ENCODE measurements at regions not wholly inside any gene's neighbourhood (a gene's known extent, or its start where the extent isn't known, plus 50 kb on each side); places are given as distances from the start of the nearest gene placed in this dataset.
"Not testable (repeated sequence)": the region's sequence is repeated elsewhere in the genome, so short reads cannot be mapped to it uniquely, and the experiment has no call there.

DNA sequence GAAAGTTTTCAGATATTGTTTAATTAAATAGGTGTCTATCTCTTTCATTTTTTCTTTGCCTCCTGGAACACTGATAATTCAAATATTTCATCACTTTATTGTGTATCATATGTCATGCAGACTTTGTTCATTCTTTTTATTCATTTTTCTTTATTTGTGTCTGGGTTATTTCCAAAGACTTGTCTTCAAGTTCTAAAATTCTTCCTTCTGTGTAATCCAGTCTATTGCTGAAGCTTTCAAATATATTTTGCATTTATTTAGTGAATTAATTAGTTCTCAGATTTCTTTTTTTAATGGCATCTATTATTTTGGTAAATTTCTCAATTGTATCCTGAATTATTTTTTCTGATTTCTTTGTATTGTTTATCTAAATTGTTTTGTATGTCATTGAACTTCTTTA is 70.1 kb downstream of the ZNF330 start:
- DNase-seq (ENCODE audit: low read depth in 1 of 2, low spot score in 1 of 2) = no peak

DNA sequence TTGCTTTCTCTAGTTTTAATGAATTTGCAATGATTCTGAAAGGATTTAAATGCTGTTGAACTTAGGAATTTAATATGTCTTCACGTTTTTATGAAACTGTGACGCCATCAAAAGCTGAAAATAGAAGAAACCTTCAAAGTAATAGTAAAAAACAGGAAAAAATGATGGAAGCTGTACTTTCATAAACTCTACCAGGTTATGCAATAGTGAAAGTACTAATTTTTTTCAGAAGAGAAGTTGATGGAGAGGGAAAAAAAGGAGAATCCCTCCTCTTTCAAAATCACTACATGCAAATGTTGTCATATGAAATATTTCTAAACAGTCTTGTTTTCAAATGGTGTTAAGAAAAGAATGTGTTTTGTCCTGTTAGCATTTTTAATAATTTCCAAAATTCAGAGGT is 73.6 kb downstream of the ZNF330 start:
- DNase-seq (ENCODE audit: low read depth in 1 of 2, low spot score in 1 of 2) = no peak

DNA sequence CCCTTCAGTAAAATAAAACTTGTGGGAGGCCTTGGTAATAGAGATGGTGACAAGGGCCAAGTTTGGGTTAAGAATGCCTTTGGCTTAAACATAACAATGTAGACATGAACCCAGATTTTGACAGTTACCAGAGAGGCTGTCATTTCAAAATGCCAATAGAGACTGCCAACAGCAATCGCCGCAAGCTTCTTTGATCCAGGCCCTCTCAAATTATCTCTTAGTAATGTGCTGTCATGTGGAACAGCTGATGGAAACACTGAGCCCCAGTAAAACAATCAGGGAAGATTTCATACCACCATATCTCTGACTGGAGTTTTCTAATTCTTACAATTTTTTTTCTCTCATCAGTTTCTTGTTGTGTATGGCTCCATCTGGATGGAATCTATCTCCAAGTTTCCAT is 80.5 kb downstream of the ZNF330 start:
- DNase-seq (ENCODE audit: low read depth in 1 of 2, low spot score in 1 of 2) = no peak

DNA sequence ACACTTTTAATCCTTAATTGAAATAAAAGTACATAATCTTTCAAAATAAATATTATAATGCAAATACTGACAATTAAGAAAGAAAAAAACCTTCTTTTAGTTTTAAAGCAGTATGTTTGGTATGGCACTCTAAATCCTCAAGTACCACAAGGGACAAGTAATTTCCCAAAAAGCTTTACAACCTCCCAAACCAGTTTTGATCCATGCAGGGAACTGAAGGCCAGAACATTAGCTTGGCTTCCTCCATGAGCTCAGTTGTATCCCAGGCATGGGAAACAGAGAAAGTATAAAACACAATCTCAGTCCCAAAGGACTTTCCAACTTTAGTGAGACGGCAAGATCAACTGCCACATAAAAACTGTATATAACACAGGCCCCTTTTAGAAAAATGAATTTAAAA is 82.2 kb downstream of the ZNF330 start:
- no peak for DNase-seq (ENCODE audit: low read depth in 1 of 2, low spot score in 1 of 2)

DNA sequence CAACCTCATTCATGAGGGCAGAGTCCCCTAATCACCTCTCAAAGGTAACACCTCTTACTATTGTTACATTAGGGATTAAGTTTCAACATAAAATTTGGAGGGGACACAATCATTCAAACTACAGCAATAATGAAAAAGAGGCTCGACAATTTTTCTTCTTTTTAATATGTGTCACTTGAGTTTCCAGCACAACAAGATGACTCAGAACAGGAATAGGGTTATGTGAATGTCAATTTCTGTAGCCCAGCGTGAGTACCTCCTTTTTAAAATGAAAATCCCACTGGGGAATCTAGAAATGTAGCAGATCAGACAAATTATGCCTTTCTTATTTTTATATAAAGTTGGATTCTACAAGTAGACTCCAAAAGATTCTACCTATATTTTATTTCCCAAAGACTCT is 83.7 kb downstream of the ZNF330 start:
- no peak for DNase-seq (ENCODE audit: low read depth in 1 of 2, low spot score in 1 of 2)

DNA sequence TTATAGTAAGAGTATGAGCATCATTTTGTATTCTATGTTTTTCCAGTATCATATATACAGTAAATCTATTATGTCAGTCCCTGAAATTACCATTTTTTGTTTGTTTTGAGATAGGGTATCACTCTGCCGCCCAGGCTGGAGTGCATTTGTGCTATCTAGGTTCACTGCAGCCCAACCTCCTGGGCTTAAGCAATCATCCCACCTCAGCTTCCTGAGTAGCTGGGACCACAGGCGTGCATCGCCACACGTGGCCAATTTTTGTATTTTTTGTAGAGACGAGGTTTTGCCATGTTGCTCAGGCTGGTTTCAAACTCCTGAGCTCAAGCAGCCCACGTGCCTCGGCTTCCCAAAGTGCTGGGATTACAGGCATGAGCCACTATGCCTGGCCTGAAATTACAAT is 85.6 kb downstream of the ZNF330 start:
- DNase-seq (ENCODE audit: low read depth in 1 of 2, low spot score in 1 of 2) = no peak

DNA sequence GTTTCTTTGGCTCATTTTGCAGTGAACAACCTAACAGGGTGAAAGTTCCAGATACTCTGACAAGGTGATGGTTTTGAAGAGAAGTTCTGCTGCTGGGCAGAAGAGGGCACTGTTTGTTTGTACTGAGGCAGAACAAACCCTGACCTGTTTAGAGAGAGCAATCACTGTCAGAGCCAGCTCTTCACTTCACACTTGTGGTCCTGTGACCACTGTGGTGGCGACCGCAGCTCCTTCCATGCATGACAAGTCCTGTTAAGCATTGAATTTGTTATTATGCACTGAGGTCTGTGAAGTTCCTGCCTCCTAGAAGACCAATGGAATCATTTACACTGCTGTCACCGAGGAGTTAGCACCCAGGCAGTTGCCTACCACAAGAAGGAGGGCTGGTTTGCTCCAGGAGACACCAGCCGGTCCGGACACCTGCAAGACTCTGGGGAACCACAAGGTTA is 86.6 kb downstream of the ZNF330 start:
- peak; percentile 1 to 15 for DNase-seq (ENCODE audit: low read depth in 1 of 2, low spot score in 1 of 2)

DNA sequence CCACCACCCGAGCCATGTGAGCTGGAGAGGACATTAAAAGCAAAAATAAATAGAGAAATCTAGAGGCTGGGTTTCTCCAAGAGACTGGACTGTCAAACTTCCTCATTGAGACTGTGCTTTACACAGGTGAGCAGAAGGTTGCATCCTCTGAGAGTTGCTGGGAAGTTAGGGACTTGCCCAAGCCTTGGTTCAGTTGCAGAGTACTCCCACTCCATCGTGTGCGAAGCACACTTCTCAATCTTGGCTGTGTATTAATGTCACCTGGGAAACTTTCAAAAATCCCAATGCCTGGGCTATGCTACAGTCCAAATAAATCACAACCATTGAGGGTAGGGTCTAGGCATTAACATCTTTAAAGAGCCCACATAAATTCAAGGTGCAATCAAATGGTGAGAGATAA is 89.2 kb downstream of the ZNF330 start:
- no peak for DNase-seq (ENCODE audit: low read depth in 1 of 2, low spot score in 1 of 2)

DNA sequence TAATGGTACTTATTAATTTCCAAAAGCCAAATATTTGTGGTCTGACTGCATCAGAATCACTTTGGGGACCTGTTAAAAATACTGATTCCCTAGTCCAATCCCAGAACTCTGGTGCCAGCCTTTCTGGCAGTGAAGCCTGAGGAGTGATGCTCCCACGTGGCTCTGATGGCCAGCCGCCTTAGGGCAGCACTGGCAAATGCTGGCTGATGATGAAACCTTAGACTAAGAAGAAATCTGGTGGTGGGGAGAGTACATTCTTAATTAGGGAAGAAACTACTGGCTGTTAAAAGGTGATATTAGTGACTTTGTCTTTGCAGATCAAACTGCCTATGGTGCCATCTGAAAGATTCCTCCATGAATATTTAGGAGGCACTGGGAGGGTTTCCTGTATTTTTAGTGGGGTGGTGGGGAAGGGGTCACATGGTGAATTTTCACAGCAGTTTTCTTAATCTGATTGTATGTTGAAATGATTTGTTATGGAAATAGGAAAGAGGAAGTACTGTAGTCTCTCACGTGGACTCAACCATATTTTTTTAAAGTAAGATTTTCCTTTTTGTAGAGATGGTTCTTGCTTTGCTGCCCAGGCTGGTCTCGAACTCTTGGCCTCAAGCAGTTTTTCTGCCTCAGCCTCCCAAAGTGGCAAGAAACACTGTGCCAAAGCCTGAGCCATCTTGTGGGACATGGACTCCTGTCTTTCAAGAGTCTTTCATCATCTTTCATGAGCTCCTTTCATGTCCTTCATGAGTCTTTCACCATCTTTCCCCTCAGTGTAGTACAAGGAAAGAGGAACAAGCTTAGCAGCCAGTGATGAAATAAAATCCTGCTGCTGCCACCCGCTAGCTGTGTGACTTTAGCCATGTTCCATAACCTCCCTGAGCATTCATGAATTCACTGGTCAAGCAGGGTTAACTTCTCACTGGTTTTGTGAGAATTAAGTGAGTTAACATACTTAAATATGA is 90.8 kb downstream of the ZNF330 start:
- no peak for DNase-seq (ENCODE audit: low read depth in 1 of 2, low spot score in 1 of 2)

DNA sequence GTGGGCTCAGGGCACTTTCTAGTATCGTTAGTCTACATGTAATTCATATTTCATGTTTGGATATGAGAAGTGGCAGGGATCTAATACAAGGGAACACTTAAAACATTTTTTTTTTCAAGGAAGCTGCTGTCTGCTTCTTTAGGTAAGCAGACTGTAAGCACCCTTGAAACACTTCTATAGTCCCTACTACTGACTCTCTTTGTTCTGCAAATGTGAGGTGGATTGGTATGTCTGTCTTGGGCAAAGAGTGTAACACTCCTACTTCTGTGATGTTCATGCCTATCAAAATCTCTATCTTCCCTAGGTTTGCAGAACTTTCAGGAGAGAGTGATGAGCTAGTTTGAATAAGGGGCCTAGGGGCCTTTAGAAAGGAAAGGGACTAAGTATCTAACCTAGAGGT is 93.9 kb downstream of the ZNF330 start:
- no peak for DNase-seq (ENCODE audit: low read depth in 1 of 2, low spot score in 1 of 2)

DNA sequence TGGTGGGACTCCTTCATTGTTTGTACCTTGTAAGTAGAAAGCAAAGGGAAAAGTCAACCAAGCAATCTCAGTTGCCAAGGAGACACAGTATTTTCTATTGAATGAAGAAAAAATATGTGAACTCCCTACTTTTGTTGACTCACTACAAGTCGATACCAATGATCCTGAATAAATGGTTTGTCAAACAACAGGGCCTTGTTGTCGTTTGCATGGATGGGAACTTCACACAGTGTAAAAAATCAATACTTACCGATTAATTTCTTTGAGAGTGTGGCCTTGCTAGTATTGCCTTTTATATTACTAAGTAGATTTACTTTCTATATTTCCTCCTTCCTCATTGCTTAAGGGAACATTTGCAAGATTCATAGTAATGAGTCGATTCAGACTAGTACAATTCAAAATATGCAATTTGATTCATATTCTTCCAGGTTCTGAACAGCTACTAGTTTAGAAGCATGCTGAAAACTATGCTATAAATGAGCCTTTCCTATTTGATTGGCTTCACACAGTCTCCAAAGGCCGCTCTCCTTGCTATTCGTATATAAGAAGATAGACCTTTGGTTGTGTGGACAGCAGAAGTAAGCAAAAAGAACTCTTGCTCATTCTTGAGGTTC is 108.0 kb downstream of the ZNF330 start:
- DNase-seq (ENCODE audit: low read depth in 1 of 2, low spot score in 1 of 2) = no peak

DNA sequence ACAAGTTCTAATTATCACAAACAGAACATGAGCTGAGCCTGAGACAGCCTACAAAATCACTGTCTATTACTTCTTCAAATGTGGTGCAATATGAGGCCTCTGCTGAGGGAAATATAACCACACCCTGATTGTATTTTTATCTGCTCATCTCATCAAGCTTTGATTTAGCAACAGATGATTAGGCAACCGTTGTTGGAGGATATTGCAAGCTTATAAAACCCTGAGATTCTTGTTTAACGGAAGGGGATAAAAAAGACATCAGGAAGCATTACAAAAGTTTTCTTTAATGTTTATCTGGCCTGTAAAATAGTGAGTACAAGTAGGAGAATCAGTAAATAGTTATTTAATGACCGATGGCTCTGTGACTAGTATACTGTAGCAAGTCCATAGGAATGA is 108.5 kb downstream of the ZNF330 start:
- no peak for DNase-seq (ENCODE audit: low read depth in 1 of 2, low spot score in 1 of 2)

DNA sequence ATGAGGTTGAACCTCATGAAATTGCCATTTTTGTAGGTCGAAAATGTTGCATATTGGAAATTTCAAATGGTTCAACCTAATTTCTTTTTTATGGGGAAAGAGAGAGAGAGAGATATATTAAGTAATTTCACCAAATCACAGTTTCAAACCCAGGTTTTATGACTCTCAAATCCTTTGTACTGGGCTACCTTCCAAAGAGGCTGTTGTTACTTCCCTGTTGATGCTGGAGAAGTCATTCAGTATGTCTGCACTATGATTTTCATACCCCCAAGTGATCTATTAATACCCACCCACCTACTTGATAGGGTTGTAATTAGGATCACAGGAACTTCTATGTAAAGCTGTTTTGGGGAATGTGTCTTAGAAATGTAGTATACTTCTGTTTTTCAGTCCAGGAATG is 109.9 kb downstream of the ZNF330 start:
- DNase-seq (ENCODE audit: low read depth in 1 of 2, low spot score in 1 of 2) = no peak

DNA sequence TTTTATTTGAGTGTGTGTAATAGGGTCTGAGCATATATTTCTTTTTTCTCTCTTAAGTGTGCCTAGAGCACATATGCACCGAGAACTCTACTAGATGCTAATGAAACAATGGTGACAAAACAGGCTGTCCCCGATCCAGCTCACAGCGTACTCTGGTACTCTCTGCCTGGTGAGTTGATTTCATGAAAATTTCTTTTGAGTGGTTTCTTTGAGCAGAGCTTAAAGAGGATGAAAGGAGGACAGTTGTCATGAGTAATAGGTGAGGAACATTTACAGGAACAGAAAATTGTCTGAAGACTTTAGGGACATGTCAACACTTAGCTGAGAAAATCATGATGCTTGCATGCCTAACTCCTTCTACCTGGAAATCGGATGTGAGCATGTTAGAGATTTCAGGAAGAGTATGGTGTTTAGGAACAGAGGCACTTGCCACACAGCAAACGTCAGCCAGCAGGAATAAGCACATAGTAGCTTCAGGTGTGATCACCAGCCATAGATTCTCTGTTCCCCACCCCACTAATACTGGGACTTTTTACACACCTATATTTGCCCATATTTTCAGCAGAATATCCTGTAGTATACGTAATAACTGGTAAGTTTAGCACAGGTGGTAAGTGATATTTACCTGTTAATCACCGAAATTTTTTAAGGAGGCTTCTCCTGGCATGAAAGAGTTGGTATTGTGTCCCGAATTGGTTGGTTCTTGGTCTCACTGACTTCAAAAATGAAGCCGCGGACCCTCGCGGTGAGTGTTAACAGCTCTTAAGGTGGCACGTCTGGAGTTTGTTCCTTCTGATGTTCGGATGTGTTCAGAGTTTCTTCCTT is 111.1 kb downstream of the ZNF330 start:
- no peak for DNase-seq (ENCODE audit: low read depth in 1 of 2, low spot score in 1 of 2)

DNA sequence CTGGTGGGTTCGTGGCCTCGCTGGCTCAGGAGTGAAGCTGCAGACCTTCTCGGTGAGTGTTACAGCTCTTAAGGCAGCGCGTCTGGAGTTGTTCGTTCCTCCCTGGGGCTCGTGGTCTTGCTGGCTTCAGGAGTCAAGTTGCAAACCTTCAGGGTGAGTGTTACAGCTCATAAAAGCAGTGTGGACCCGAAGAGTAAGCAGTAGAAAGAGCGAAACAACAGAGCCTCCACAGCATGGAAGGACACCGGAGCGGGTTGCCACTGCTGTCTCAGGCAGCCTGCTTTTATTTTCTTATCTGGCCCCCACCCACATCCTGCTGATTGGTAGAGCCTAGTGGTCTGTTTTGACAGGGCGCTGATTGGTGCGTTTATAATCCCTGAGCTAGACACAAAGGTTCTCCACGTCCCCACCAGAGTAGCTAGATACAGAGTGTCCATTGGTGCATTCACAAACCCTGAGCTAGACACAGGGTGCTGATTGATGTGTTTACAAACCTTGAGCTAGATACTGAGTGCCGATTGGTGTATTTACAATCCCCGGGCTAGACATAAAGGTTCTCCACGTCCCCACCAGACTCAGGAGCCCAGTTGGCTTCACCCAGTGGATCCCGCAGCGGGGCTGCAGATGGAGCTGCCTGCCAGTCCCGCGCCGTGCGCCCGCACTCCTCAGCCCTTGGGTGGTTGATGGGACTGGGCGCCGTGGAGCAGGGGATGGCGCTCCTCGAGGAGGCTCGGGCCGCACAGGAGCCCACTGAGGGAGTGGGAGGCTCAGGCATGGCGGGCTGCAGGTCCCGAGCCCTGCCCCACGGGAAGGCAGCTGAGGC is 111.9 kb downstream of the ZNF330 start:
- not testable (repeated sequence) for DNase-seq (ENCODE audit: low read depth in 1 of 2, low spot score in 1 of 2)

DNA sequence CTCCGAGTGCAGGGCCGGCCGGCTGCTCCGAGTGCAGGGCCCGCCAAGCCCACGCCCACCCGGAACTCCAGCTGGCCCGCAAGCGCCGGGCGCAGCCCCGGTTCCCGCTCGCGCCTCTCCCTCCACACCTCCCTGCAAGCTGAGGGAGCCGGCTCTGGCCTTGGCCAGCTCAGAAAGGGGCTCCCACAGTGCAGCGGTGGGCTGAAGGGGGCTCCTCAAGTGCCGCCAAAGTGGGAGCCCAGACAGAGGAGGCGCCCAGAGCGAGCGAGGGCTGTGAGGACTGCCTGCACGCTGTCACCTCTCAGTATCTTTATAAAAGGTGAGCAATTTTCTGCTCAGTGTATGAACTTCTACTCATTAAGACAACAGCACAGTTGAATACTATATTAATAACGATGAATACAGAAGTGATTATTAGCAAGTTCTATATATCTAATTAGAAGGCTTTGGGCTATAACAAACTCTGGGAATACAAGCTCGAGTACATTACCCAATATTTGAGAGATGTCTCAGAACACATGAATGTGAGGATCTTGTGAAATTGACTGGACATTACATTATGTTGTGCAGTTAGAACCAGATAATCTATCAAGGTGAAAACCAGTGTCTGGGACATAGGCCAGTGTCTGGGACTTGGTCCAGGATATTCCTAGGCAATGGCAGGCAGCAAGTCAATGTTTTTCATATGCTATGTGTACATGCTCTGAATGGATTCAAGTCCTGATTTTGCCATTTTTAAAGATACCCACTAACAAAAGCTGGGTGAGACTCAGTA is 112.9 kb downstream of the ZNF330 start:
- DNase-seq (ENCODE audit: low read depth in 1 of 2, low spot score in 1 of 2) = not testable (repeated sequence)

DNA sequence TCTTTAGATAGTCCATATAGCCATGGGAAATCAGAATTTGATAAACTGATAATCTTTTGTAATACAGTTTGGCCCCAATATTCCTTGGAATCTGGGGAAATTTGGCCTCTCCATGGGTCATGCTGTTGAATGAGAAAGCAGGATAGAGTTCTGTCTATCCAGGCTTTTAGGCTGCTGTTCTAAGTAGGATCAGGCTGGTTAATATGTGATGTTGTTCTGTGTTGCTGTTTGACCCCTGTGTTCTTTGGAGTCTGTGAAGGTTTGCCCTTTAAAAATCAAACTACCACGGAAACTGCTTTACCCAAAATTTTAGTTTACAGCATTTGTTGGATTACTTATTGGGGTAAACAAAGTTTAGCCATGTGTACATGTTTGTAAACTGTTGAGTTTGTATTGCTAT is 114.5 kb downstream of the ZNF330 start:
- DNase-seq (ENCODE audit: low read depth in 1 of 2, low spot score in 1 of 2) = no peak

DNA sequence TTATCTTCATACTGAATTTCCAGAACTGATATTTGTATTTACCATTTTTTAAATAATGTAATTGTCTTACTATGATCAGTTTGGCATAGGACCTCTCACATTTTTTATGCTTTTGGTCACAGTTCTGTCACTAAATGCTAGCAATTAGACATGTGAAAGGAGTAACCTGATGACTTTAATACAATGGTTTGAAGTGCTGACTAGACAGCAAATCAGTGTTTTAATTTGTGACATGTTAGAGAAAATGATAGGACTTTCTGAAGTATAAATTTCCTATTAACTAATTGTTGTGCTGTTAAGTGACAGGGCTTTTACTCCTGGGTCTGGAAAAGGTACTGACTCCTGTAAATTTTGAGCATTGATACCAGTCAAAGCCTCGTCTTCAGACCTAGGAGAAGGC is 117.5 kb downstream of the ZNF330 start:
- no peak for DNase-seq (ENCODE audit: low read depth in 1 of 2, low spot score in 1 of 2)

DNA sequence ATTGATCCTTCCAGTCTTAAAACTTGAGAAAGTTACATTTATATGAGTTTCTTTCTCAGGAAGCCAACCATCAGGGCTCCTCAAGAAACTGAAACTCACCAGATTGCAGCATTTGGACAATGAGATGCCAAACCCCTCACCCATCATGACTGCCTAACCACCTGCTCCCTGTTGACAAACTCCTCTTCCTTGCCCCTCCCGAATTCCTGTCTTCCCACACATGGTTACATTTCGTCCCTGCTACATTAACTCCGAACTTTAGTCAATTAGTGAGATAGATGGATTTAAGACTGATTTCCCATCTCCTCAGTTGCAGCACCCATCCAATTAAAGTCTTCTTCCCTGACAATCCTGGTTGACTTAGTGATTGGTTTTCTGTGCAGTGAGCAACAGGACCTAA is 118.7 kb downstream of the ZNF330 start:
- DNase-seq (ENCODE audit: low read depth in 1 of 2, low spot score in 1 of 2) = no peak

DNA sequence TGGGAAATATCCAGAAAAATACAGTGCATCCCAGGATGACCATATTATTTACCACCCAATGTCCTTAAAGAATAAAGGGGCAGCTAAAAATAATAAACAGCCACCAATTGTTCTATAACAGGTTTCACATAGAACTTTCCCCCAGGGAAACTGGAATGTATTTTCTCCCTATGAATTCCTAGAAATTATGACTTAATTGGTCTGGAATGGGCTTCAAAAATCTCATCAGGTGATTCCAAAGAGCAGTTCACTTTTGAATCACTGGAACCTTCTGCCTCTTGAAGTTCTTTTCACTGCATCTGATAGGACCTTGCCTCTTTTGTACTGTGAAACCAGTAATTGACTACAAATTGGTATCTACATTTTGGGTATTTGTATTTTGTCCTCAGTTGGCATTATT is 119.3 kb downstream of the ZNF330 start:
- no peak for DNase-seq (ENCODE audit: low read depth in 1 of 2, low spot score in 1 of 2)

Measured in stimulated activated CD4-positive, alpha-beta T cell treated with anti-CD3 and anti-CD28 coated beads, Interleukin-15, amount 100 ng/mL, for 1 hour (primary cell).